ENCODE measurements at regions not wholly inside any gene's neighbourhood (a gene's known extent, or its start where the extent isn't known, plus 50 kb on each side); places are given as distances from the start of the nearest gene placed in this dataset.

GRCh38 chr17:77865716-77866115 is 92.8 kb upstream of the TNRC6C start:
- H3K4me1 ChIP-seq, result peaks cover 9 to 41% (median 27%) of the 10 kb centered on the region in 9 donors
- H3K27ac ChIP-seq, result peak overlapping the region in 8 of 10 donors; percentile 34 to 87 (median 64)
- no peak for DNase-seq
- peak in 2 of 8 donors; percentile 28 to 31 for ATAC-seq
- intact Hi-C loops (cut with DNase I), result loop anchor here in 1 of 10 donors (5.0 kb wide), 1 partner anchor 1388 kb away; no protein-coding TSS in a partner anchor
- no peak overlapping the region for H3K4me3 ChIP-seq
- WGBS, 2 donors, result 54 to 63% methylated on average over 3 of the region's 3 CpGs
- no peaks in the 10 kb centered on the region for H3K9me3 ChIP-seq
- TF ChIP-seq CTCF (IDR thresholded peaks at IDR 0.05), result no peak
- H3K36me3 ChIP-seq, result no peaks in the 10 kb centered on the region
- no peaks in the 10 kb centered on the region for H3K27me3 ChIP-seq

GRCh38 chr17:77867308-77867781 is 91.2 kb upstream of the TNRC6C start:
- DNase-seq, result no peak
- no peak for TF ChIP-seq CTCF (IDR thresholded peaks at IDR 0.05)
- Histone ChIP-seq H3K36me3 (no peaks in the 10 kb centered on the region), H3K27me3 (no peaks in the 10 kb centered on the region), H3K4me3 (no peak overlapping the region), H3K4me1 (peaks cover 9 to 51% (median 27%) of the 10 kb centered on the region in 9 donors), H3K9me3 (no peaks in the 10 kb centered on the region), H3K27ac (no peak overlapping the region)
- whole genome bisulfite sequencing, 2 donors, result 75 to 79% methylated on average over 5 of the region's 5 CpGs
- ATAC-seq, result no peak
- intact Hi-C loops (cut with DNase I), result loop anchor here in 1 of 10 donors (5.0 kb wide), 1 partner anchor 1390 kb away; no protein-coding TSS in a partner anchor

- Histone ChIP-seq H3K4me1 (peaks cover 9 to 50% (median 25%) of the 10 kb centered on the region in 9 donors), H3K4me3 (no peak overlapping the region), H3K27me3 (no peaks in the 10 kb centered on the region), H3K9me3 (no peaks in the 10 kb centered on the region), H3K27ac (no peak overlapping the region), H3K36me3 (no peaks in the 10 kb centered on the region)
- ATAC-seq (no peak), DNase-seq (peak in 1 of 2 donors; percentile 5)
- intact Hi-C loops (cut with DNase I), result loop anchor here in 1 of 10 donors (5.0 kb wide), 1 partner anchor 1391 kb away; no protein-coding TSS in a partner anchor
- no peak for TF ChIP-seq CTCF (IDR thresholded peaks at IDR 0.05)
- WGBS, 2 donors, result 91 to 96% methylated on average over 19 of the region's 19 CpGs
Observed at GRCh38 chr17:77867976-77868713, 90.4 kb upstream of the TNRC6C start.

GRCh38 chr17:77869041-77869599 is 89.4 kb upstream of the TNRC6C start:
- H3K4me1 ChIP-seq, result peaks cover 4 to 40% (median 15%) of the 10 kb centered on the region in 9 donors
- TF ChIP-seq CTCF (IDR thresholded peaks at IDR 0.05), result no peak
- H3K27me3 ChIP-seq, result no peaks in the 10 kb centered on the region
- intact Hi-C loops (cut with DNase I), result loop anchor here in 1 of 10 donors (5.0 kb wide), 1 partner anchor 1392 kb away; no protein-coding TSS in a partner anchor
- peak overlapping the region in 1 of 10 donors; percentile 74 for H3K27ac ChIP-seq
- no peaks in the 10 kb centered on the region for H3K9me3 ChIP-seq
- DNase-seq (no peak), ATAC-seq (no peak)
- WGBS, 2 donors, result 85 to 86% methylated on average over 11 of the region's 11 CpGs
- H3K4me3 ChIP-seq, result peak overlapping the region in 1 of 10 donors; percentile 14
- no peaks in the 10 kb centered on the region for H3K36me3 ChIP-seq
